ENCODE measurements at regions not wholly inside any gene's neighbourhood (a gene's known extent, or its start where the extent isn't known, plus 50 kb on each side); places are given as distances from the start of the nearest gene placed in this dataset.

- TF ChIP-seq POLR2A (IDR thresholded peaks at IDR 0.05) (no peak), CTCF (IDR thresholded peaks at IDR 0.05) (no peak), EP300 (IDR thresholded peaks at IDR 0.05) (no peak)
Observed at GRCh38 chr1:68326481-68326880, 94.2 kb upstream of the WLS start.

Measured in ovary (tissue), 3 donors.